C4-2B (cell line): ENCODE measurements at regions not wholly inside any gene's neighbourhood (a gene's known extent, or its start where the extent isn't known, plus 50 kb on each side); places are given as distances from the start of the nearest gene placed in this dataset.

Experiments
- ZFX ChIP-seq: fragments of 450-650 bp; IDR thresholded peaks from 2 replicates; pipeline ENCODE4 v1.6.1; 2017
- TF ChIP-seq, protein P1 (sequence below): fragments of 450-650 bp; conservative IDR thresholded peaks from 2 replicates; pipeline ENCODE4 v1.5.1; 2017; ENCODE audit warnings: mild to moderate bottlenecking

DNA sequence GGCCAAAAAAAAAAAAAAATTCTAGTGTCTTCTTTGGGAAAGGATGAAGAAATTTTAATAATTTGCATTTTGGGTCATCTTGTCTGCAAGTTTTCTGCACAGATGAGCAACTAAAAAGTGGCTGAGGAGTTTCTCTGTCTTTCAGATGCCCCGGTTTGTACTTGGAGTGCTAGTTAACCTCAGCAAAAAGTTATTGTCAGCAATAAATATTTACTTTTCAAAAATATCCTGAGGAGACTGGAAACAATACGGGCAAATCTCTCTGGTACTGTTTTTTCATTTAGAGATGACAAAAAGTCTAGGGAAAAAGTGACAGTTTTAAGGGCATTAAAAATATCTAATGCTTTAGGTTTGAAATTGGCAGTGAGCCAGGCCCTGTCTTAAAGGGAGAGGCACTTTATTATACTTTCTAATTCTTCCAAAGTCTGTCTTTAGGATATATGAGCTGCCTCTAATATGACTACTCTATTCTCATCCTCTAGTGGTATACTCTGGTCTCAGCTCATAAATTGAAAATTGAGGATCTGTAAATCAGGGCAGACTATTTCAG is 436.0 kb upstream of the NR2F2 start:
- TF ChIP-seq, protein P1, sequence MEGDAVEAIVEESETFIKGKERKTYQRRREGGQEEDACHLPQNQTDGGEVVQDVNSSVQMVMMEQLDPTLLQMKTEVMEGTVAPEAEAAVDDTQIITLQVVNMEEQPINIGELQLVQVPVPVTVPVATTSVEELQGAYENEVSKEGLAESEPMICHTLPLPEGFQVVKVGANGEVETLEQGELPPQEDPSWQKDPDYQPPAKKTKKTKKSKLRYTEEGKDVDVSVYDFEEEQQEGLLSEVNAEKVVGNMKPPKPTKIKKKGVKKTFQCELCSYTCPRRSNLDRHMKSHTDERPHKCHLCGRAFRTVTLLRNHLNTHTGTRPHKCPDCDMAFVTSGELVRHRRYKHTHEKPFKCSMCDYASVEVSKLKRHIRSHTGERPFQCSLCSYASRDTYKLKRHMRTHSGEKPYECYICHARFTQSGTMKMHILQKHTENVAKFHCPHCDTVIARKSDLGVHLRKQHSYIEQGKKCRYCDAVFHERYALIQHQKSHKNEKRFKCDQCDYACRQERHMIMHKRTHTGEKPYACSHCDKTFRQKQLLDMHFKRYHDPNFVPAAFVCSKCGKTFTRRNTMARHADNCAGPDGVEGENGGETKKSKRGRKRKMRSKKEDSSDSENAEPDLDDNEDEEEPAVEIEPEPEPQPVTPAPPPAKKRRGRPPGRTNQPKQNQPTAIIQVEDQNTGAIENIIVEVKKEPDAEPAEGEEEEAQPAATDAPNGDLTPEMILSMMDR = no peak
- TF ChIP-seq ZFX = no peak
